ENCODE measurements at regions not wholly inside any gene's neighbourhood (a gene's known extent, or its start where the extent isn't known, plus 50 kb on each side); places are given as distances from the start of the nearest gene placed in this dataset.

DNA sequence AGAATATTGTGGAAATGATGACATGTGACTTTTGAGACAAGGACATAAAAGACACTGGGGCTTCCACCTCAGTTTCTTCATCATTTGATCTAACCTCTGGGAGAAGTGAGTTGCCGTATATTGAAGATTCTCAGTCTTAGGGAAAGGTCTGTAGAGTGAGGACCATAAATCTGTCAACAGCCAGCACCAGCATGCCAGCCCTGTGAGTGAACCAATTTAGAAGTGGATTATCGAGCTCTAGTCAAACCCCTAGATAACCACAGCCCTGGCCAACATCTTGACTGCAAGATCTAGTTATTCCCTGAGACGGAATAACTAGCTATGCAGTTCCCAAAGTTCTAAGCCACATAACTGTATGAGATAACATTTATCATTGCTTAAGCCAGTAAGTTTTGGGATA is 108.8 kb upstream of the PTPRR start:
- no peak for DNase-seq (ENCODE audit: low read depth)
- TF ChIP-seq, protein P1, sequence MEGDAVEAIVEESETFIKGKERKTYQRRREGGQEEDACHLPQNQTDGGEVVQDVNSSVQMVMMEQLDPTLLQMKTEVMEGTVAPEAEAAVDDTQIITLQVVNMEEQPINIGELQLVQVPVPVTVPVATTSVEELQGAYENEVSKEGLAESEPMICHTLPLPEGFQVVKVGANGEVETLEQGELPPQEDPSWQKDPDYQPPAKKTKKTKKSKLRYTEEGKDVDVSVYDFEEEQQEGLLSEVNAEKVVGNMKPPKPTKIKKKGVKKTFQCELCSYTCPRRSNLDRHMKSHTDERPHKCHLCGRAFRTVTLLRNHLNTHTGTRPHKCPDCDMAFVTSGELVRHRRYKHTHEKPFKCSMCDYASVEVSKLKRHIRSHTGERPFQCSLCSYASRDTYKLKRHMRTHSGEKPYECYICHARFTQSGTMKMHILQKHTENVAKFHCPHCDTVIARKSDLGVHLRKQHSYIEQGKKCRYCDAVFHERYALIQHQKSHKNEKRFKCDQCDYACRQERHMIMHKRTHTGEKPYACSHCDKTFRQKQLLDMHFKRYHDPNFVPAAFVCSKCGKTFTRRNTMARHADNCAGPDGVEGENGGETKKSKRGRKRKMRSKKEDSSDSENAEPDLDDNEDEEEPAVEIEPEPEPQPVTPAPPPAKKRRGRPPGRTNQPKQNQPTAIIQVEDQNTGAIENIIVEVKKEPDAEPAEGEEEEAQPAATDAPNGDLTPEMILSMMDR (conservative IDR thresholded peaks at IDR 0.05; ENCODE audit: low read depth, low read length) = no peak
- H3K4me3 ChIP-seq (ENCODE audit: low read depth, low read length) = no peak overlapping the region

DNA sequence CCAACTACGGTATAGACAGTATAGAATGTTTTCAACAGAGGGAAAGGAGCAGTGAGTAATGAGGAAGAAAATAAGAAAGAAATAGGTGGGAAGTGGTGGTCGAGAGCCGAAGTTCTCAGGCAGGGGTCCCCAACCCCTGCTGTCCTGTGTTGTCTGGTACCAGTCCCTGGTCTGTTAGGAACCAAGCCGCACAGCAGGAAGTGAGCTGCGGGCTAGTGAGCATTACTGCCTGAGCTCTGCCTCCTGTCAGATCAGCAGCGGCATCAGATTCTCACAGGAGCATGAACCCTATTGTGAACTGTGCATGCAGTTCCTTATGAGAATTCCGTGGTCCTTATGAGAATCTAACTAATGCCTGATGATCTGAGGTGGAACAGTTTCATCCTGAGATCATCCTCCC is 107.3 kb upstream of the PTPRR start:
- DNase-seq (ENCODE audit: low read depth) = no peak
- H3K4me3 ChIP-seq (ENCODE audit: low read depth, low read length) = no peak overlapping the region
- TF ChIP-seq, protein P1 (conservative IDR thresholded peaks at IDR 0.05; ENCODE audit: low read depth, low read length) = no peak

DNA sequence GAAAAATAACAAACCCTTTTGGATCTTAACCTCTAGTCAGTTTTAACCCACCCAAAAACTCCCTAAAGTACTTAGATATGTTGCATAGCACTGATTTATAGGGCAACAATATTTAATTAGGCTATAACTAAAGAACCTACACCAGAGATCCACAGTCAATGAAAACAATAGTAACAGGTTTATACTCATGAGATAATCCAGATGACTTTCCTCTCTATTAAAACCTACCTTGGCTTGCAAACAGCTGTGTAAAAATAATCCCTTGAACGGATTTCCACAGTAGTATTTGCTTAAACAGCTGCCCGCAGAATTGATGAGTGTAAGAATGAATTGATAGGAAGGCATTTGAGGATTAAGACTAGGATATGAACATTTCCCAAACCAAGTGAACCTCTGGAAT is 104.3 kb upstream of the PTPRR start:
- DNase-seq (ENCODE audit: low read depth) = no peak
- TF ChIP-seq, protein P1 (conservative IDR thresholded peaks at IDR 0.05; ENCODE audit: low read depth, low read length) = no peak

DNA sequence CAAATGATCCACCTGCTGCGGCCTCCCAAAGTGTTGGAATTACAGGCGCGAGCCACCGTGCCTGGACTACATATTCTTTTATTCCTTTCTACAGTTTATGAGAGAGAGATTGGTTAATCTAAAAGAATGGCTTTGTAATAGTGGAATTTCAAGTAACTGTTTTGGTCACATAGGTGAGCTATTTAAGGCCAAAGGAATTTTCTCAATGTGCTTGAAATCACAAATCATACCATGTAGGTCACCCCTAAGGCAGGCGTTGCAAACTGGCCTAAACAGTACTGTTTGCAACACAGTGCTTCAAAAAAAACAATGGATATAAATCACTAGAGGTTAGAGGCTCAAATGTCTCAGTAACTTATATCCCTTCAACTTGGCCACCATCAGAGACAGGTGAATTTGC is 103.7 kb upstream of the PTPRR start:
- TF ChIP-seq, protein P1 (conservative IDR thresholded peaks at IDR 0.05; ENCODE audit: low read depth, low read length) = no peak
- peak; percentile 16 for DNase-seq (ENCODE audit: low read depth)

More for the DNA sequence above, 104.3 kb upstream of the PTPRR start:
- no peak overlapping the region for H3K4me3 ChIP-seq (ENCODE audit: low read depth, low read length)

DNA sequence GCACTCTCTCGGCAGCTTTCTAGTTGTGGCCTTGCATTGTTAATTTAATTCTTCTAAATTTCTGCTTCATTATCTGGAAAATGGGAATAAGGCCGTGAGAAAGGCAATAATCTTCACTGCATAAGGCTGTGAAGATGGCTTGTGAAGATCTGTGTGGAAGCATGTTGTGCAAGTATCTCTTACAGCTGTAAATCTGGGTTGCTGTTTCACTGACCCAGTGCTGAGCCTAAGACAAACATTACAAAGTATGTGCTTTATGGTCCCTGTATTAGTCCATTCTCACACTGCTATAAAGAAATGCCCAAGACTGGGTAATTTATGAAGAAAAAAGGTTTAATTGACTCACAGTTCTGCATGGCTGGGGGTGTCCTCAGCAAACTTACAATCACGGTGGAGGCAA is 101.0 kb upstream of the PTPRR start:
- no peak overlapping the region for H3K4me3 ChIP-seq (ENCODE audit: low read depth, low read length)
- TF ChIP-seq, protein P1 (conservative IDR thresholded peaks at IDR 0.05; ENCODE audit: low read depth, low read length) = no peak
- DNase-seq (ENCODE audit: low read depth) = no peak

More for the DNA sequence above, 103.7 kb upstream of the PTPRR start:
- H3K4me3 ChIP-seq (ENCODE audit: low read depth, low read length) = no peak overlapping the region

DNA sequence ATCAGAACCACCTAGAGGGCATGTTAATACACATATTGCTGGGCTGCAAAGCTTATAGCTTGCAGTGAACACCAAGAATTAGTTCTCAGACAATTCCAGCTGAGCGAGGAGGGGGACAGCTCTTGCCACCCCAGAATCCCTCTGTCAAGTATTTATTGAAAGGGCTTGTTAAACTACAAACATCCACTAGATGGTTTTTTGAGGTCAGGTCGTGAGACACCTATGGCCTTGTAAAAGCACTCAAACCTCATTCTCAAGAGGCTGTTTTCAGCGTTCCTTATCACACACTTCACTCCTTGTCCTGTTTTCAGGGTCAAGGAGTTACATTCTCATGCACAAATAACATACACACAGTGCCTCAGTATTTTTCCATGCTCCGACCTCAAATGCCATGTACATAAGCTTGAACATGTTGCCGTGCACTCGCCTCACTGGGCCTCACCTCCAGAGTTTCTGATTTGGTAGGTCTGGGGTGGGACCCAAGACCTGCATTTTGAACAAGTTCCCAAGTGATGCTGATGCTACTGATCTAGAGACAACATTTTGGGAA is 98.8 kb upstream of the PTPRR start:
- no peak overlapping the region for H3K4me3 ChIP-seq (ENCODE audit: low read depth, low read length)
- DNase-seq (ENCODE audit: low read depth) = no peak
- TF ChIP-seq, protein P1 (conservative IDR thresholded peaks at IDR 0.05; ENCODE audit: low read depth, low read length) = no peak

DNA sequence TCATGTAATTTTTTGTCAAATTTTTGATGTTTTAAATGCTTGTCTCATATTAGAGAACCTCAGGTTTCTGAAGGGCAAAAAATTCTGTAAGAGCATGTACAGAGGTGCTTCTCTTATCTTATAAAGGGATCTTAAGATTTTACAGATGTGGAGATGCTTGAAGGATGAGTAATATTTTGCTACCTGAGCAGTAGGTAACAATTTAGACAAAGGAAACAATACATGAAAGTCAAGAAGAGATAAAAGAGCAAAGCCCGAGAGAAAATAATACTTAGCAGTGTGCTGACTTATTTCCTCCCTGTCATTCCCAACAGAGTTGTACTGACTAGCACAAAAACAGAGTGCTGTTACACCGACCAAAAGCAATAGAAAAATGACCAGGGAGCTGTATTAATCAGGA is 98.1 kb upstream of the PTPRR start:
- no peak for DNase-seq (ENCODE audit: low read depth)
- H3K4me3 ChIP-seq (ENCODE audit: low read depth, low read length) = no peak overlapping the region
- TF ChIP-seq, protein P1 (conservative IDR thresholded peaks at IDR 0.05; ENCODE audit: low read depth, low read length) = no peak

Measured in epithelial cell of proximal tubule (primary cell).